BLaER1 treated with 17β-estradiol and CSF1 and Interleukin-3, amounts not matched to agents 10 nM and 100 nM (cell line): ENCODE measurements at regions not wholly inside any gene's neighbourhood (a gene's known extent, or its start where the extent isn't known, plus 50 kb on each side); places are given as distances from the start of the nearest gene placed in this dataset.
A peak's percentile ranks its signal among the peaks of the same experiment; 100 is the strongest.

Source experiments
- H3K27ac ChIP-seq, 11 experiments: shearing (Covaris generic); formaldehyde crosslinking; 2 replicates each; pipeline ENCODE4 v1.8.1; 2022
- H3K27me3 ChIP-seq, 11 experiments: shearing (Covaris generic); formaldehyde crosslinking; 2 replicates each; pipeline ENCODE4 v1.8.1; 2022
- H3K36me3 ChIP-seq, 11 experiments: shearing (Covaris generic); formaldehyde crosslinking; 2 replicates each; pipeline ENCODE4 v1.8.1; 2022
- H3K4me1 ChIP-seq, 10 experiments: shearing (Covaris generic); formaldehyde crosslinking; 2 replicates each; pipeline ENCODE4 v1.8.1; 2022
- H3K4me2 ChIP-seq, 11 experiments: shearing (Covaris generic); formaldehyde crosslinking; 2 replicates each; pipeline ENCODE4 v1.8.1; 2022
- H3K4me3 ChIP-seq, 10 experiments: shearing (Covaris generic); formaldehyde crosslinking; 2 replicates each; pipeline ENCODE4 v1.8.1; 2022
- H3K9ac ChIP-seq, 11 experiments: shearing (Covaris generic); formaldehyde crosslinking; 2 replicates each; pipeline ENCODE4 v1.8.1; 2022
- H3K9me3 ChIP-seq, 11 experiments: shearing (Covaris generic); formaldehyde crosslinking; replicated peaks in 1 of 11; 2 replicates each; pipeline ENCODE4 v1.8.1; 2022
- H4K20me1 ChIP-seq, 11 experiments: shearing (Covaris generic); formaldehyde crosslinking; 2 replicates each; pipeline ENCODE4 v1.8.1; 2022
- Cebpa-rat ChIP-seq, 11 experiments: shearing (Covaris generic); IDR thresholded peaks; 2 replicates each; pipeline ENCODE4 v1.8.1; 2022

- H3K27ac ChIP-seq: peak overlapping the region; percentile 10 to 88 (median 63); a peak in 21 of 22 replicates
- no peaks in the 10 kb centered on the region for H3K27me3 ChIP-seq
- H3K4me1 ChIP-seq: peaks cover 0 to 74% (median 24%) of the 10 kb centered on the region in 10 experiments; a peak in 14 of 20 replicates
- no peak overlapping the region for H3K4me3 ChIP-seq
- H3K9me3 ChIP-seq: peaks cover 10 to 47% (median 20%) of the 10 kb centered on the region in 11 experiments; a peak in 21 of 22 replicates
- H3K36me3 ChIP-seq: peaks cover 0 to 9% (median 0%) of the 10 kb centered on the region in 11 experiments; a peak in 2 of 22 replicates
- H3K4me2 ChIP-seq: peak overlapping the region in 9 of 11 experiments; percentile 3 to 87 (median 59); a peak in 15 of 22 replicates
- peak overlapping the region in 4 of 11 experiments; percentile 37 to 79 (median 70); a peak in 7 of 22 replicates for H3K9ac ChIP-seq
- no peak for TF ChIP-seq Cebpa-rat (IDR thresholded peaks at IDR 0.05)
- no peaks in the 10 kb centered on the region for H4K20me1 ChIP-seq
Observed at GRCh38 chr10:3980144-3980543, 195.1 kb upstream of the KLF6 start.

GRCh38 chr10:3978761-3979160, 193.8 kb upstream of the KLF6 start:
- TF ChIP-seq Cebpa-rat (IDR thresholded peaks at IDR 0.05): no peak
- Histone ChIP-seq H4K20me1 (no peaks in the 10 kb centered on the region), H3K9ac (no peak overlapping the region), H3K4me1 (peaks cover 0 to 80% (median 25%) of the 10 kb centered on the region in 10 experiments; a peak in 14 of 20 replicates), H3K9me3 (peaks cover 6 to 40% (median 21%) of the 10 kb centered on the region in 11 experiments; a peak in 21 of 22 replicates), H3K27ac (peak overlapping the region in 6 of 11 experiments; percentile 58 to 88 (median 76); a peak in 9 of 22 replicates), H3K36me3 (peaks cover 0 to 9% (median 0%) of the 10 kb centered on the region in 11 experiments; a peak in 2 of 22 replicates), H3K4me3 (no peak overlapping the region), H3K4me2 (peak overlapping the region in 4 of 11 experiments; percentile 11 to 87 (median 76); a peak in 7 of 22 replicates), H3K27me3 (no peaks in the 10 kb centered on the region)

- no peak overlapping the region for H3K4me3 ChIP-seq
- peak overlapping the region in 3 of 11 experiments; percentile 73 to 87 (median 79); a peak in 5 of 22 replicates for H3K4me2 ChIP-seq
- H3K9ac ChIP-seq: no peak overlapping the region
- no peaks in the 10 kb centered on the region for H4K20me1 ChIP-seq
- peaks cover 0 to 85% (median 25%) of the 10 kb centered on the region in 10 experiments; a peak in 14 of 20 replicates for H3K4me1 ChIP-seq
- H3K9me3 ChIP-seq: peaks cover 6 to 35% (median 18%) of the 10 kb centered on the region in 11 experiments; a peak in 21 of 22 replicates
- TF ChIP-seq Cebpa-rat (IDR thresholded peaks at IDR 0.05): no peak
- peak overlapping the region in 3 of 11 experiments; percentile 17 to 88 (median 84); a peak in 5 of 22 replicates for H3K27ac ChIP-seq
- H3K27me3 ChIP-seq: no peaks in the 10 kb centered on the region
- H3K36me3 ChIP-seq: peaks cover 0 to 9% (median 0%) of the 10 kb centered on the region in 11 experiments; a peak in 2 of 22 replicates
Observed at GRCh38 chr10:3978174-3978573, 193.2 kb upstream of the KLF6 start.

- Histone ChIP-seq H3K36me3 (peaks cover 0 to 9% (median 0%) of the 10 kb centered on the region in 11 experiments; a peak in 2 of 22 replicates), H4K20me1 (no peaks in the 10 kb centered on the region), H3K9me3 (peaks cover 6 to 31% (median 14%) of the 10 kb centered on the region in 11 experiments; a peak in 20 of 22 replicates), H3K9ac (no peak overlapping the region), H3K4me1 (peaks cover 0 to 85% (median 27%) of the 10 kb centered on the region in 10 experiments; a peak in 14 of 20 replicates), H3K4me3 (no peak overlapping the region), H3K4me2 (peak overlapping the region in 3 of 11 experiments; percentile 34 to 87 (median 73); a peak in 6 of 22 replicates), H3K27ac (peak overlapping the region in 3 of 11 experiments; percentile 17 to 88 (median 84); a peak in 5 of 22 replicates), H3K27me3 (no peaks in the 10 kb centered on the region)
- TF ChIP-seq Cebpa-rat (IDR thresholded peaks at IDR 0.05): no peak
Observed at GRCh38 chr10:3977761-3978160, 192.8 kb upstream of the KLF6 start.

GRCh38 chr10:3976718-3977117, 191.7 kb upstream of the KLF6 start:
- Histone ChIP-seq H3K9ac (no peak overlapping the region), H3K4me2 (peak overlapping the region in 3 of 11 experiments; percentile 34 to 87 (median 73); a peak in 5 of 22 replicates)

GRCh38 chr10:3976171-3976570, 191.2 kb upstream of the KLF6 start:
- no peak for TF ChIP-seq Cebpa-rat (IDR thresholded peaks at IDR 0.05)

More at GRCh38 chr10:3976718-3977117, 191.7 kb upstream of the KLF6 start:
- H3K36me3 ChIP-seq: peaks cover 0 to 9% (median 0%) of the 10 kb centered on the region in 11 experiments; a peak in 2 of 22 replicates
- H3K27ac ChIP-seq: peak overlapping the region in 2 of 11 experiments; percentile 84 to 88; a peak in 4 of 22 replicates
- no peaks in the 10 kb centered on the region for H4K20me1 ChIP-seq
- no peaks in the 10 kb centered on the region for H3K27me3 ChIP-seq
- peaks cover 0 to 85% (median 25%) of the 10 kb centered on the region in 10 experiments; a peak in 14 of 20 replicates for H3K4me1 ChIP-seq
- H3K9me3 ChIP-seq: peaks cover 6 to 30% (median 14%) of the 10 kb centered on the region in 11 experiments; a peak in 18 of 22 replicates
- TF ChIP-seq Cebpa-rat (IDR thresholded peaks at IDR 0.05): no peak
- no peak overlapping the region for H3K4me3 ChIP-seq

GRCh38 chr10:3975016-3975415, 190.0 kb upstream of the KLF6 start:
- Histone ChIP-seq H3K4me3 (no peak overlapping the region), H3K4me1 (peaks cover 0 to 70% (median 9%) of the 10 kb centered on the region in 10 experiments; a peak in 14 of 20 replicates), H3K27me3 (no peaks in the 10 kb centered on the region), H3K9me3 (peaks cover 6 to 30% (median 14%) of the 10 kb centered on the region in 11 experiments; a peak in 18 of 22 replicates), H3K4me2 (peak overlapping the region in 3 of 11 experiments; percentile 6 to 27 (median 26); a peak in 3 of 22 replicates), H4K20me1 (no peaks in the 10 kb centered on the region), H3K9ac (no peak overlapping the region), H3K27ac (no peak overlapping the region), H3K36me3 (peaks cover 0 to 9% (median 0%) of the 10 kb centered on the region in 11 experiments; a peak in 2 of 22 replicates)
- TF ChIP-seq Cebpa-rat (IDR thresholded peaks at IDR 0.05): no peak

More at GRCh38 chr10:3976171-3976570, 191.2 kb upstream of the KLF6 start:
- Histone ChIP-seq H4K20me1 (no peaks in the 10 kb centered on the region), H3K9me3 (peaks cover 6 to 30% (median 14%) of the 10 kb centered on the region in 11 experiments; a peak in 18 of 22 replicates), H3K9ac (no peak overlapping the region), H3K36me3 (peaks cover 0 to 9% (median 0%) of the 10 kb centered on the region in 11 experiments; a peak in 2 of 22 replicates), H3K4me3 (no peak overlapping the region), H3K4me1 (peaks cover 0 to 80% (median 20%) of the 10 kb centered on the region in 10 experiments; a peak in 14 of 20 replicates), H3K4me2 (peak overlapping the region in 3 of 11 experiments; percentile 34 to 87 (median 73); a peak in 4 of 22 replicates), H3K27me3 (no peaks in the 10 kb centered on the region), H3K27ac (peak overlapping the region in 2 of 11 experiments; percentile 84 to 88; a peak in 3 of 22 replicates)

GRCh38 chr10:3972460-3973301, 187.7 kb upstream of the KLF6 start:
- H3K36me3 ChIP-seq: peaks cover 0 to 9% (median 0%) of the 10 kb centered on the region in 11 experiments; a peak in 2 of 22 replicates
- peak overlapping the region in 1 of 11 experiments; percentile 35; a peak in 1 of 22 replicates for H3K9ac ChIP-seq
- no peaks in the 10 kb centered on the region for H4K20me1 ChIP-seq
- H3K4me2 ChIP-seq: peak overlapping the region in 3 of 11 experiments; percentile 33 to 73 (median 63); a peak in 5 of 22 replicates
- TF ChIP-seq Cebpa-rat (IDR thresholded peaks at IDR 0.05): no peak
- peaks cover 0 to 55% (median 3%) of the 10 kb centered on the region in 10 experiments; a peak in 8 of 20 replicates for H3K4me1 ChIP-seq
- H3K9me3 ChIP-seq: peaks cover 6 to 24% (median 14%) of the 10 kb centered on the region in 11 experiments; a peak in 18 of 22 replicates
- peak overlapping the region in 3 of 11 experiments; percentile 6 to 42 (median 39); a peak in 4 of 22 replicates for H3K27ac ChIP-seq
- H3K27me3 ChIP-seq: no peaks in the 10 kb centered on the region
- no peak overlapping the region for H3K4me3 ChIP-seq
